DND-41 (cell line): ENCODE measurements at regions not wholly inside any gene's neighbourhood (a gene's known extent, or its start where the extent isn't known, plus 50 kb on each side); places are given as distances from the start of the nearest gene placed in this dataset.

Source experiments
- ATAC-seq: fragments of 200-7000 bp; cut with Tn5 transposase; 3 replicates; pipeline ENCODE4 v1.9.1; 2021; ENCODE audit warnings: low read depth; ENCODE audit not compliant: insufficient read depth
- DNase-seq: peaks from one replicate; pipeline ENCODE4 v3.0.0-alpha.2; 2020
- H2AFZ ChIP-seq: 2 replicates; pipeline ENCODE4 v1.6.0; 2012; ENCODE audit warnings: low read depth, low read length
- H3K27ac ChIP-seq: 2 replicates; pipeline ENCODE4 v1.5.1; 2012; ENCODE audit warnings: low read length, inconsistent platforms
- H3K27me3 ChIP-seq: fragments of 200-600 bp; sonication (generic); 2 replicates; pipeline ENCODE4 v1.6.0; 2012; ENCODE audit warnings: low read length, mild to moderate bottlenecking, inconsistent platforms; ENCODE audit not compliant: insufficient read depth, poor library complexity
- H3K36me3 ChIP-seq: 2 replicates; pipeline ENCODE4 v1.5.1; 2012; ENCODE audit warnings: low read length, inconsistent platforms; ENCODE audit not compliant: insufficient read depth
- H3K4me1 ChIP-seq: 2 replicates; pipeline ENCODE4 v1.5.1; 2012; ENCODE audit warnings: mild to moderate bottlenecking, low read length; ENCODE audit not compliant: insufficient read depth
- H3K4me2 ChIP-seq: 2 replicates; pipeline ENCODE4 v1.6.0; 2012; ENCODE audit warnings: mild to moderate bottlenecking, moderate library complexity, low read length, inconsistent platforms; ENCODE audit not compliant: insufficient read depth
- H3K4me3 ChIP-seq, 2 experiments: fragments of 200-600 bp in 1 of 2; shearing (Covaris generic) in 1 of 2; 2 replicates each; pipeline ENCODE4 v1.5.1; 2012 to 2016; ENCODE audit warnings: inconsistent platforms in 2 of 2, low read length in 2 of 2, mild to moderate bottlenecking in 2 of 2, low read depth in 1 of 2, moderate library complexity in 1 of 2
- H3K79me2 ChIP-seq: 2 replicates; pipeline ENCODE4 v1.6.0; 2012; ENCODE audit warnings: low read length, inconsistent platforms; ENCODE audit not compliant: insufficient read depth
- H3K9ac ChIP-seq: 2 replicates; pipeline ENCODE4 v1.6.0; 2012; ENCODE audit warnings: low read depth, mild to moderate bottlenecking, inconsistent platforms, low read length, moderate library complexity
- H3K9me3 ChIP-seq: 2 replicates; pipeline ENCODE4 v1.5.1; 2012; ENCODE audit warnings: low read length, moderate library complexity, mild to moderate bottlenecking, inconsistent platforms; ENCODE audit not compliant: insufficient read depth, severe bottlenecking
- H4K20me1 ChIP-seq: 2 replicates; pipeline ENCODE4 v1.6.0; 2012; ENCODE audit warnings: low read length; ENCODE audit not compliant: insufficient read depth
- EZH2 ChIP-seq: IDR thresholded peaks from 3 replicates; pipeline ENCODE4 v1.6.1; 2012; ENCODE audit warnings: borderline replicate concordance, low read depth, mild to moderate bottlenecking, moderate library complexity, low read length, inconsistent platforms; ENCODE audit not compliant: severe bottlenecking
- TF ChIP-seq, protein P1 (sequence below): IDR thresholded peaks from 2 replicates; pipeline ENCODE4 v1.5.1; 2012; ENCODE audit warnings: borderline replicate concordance, low read length, moderate library complexity, mild to moderate bottlenecking; ENCODE audit not compliant: poor library complexity, severe bottlenecking; ENCODE audit errors: extremely low read depth

DNA sequence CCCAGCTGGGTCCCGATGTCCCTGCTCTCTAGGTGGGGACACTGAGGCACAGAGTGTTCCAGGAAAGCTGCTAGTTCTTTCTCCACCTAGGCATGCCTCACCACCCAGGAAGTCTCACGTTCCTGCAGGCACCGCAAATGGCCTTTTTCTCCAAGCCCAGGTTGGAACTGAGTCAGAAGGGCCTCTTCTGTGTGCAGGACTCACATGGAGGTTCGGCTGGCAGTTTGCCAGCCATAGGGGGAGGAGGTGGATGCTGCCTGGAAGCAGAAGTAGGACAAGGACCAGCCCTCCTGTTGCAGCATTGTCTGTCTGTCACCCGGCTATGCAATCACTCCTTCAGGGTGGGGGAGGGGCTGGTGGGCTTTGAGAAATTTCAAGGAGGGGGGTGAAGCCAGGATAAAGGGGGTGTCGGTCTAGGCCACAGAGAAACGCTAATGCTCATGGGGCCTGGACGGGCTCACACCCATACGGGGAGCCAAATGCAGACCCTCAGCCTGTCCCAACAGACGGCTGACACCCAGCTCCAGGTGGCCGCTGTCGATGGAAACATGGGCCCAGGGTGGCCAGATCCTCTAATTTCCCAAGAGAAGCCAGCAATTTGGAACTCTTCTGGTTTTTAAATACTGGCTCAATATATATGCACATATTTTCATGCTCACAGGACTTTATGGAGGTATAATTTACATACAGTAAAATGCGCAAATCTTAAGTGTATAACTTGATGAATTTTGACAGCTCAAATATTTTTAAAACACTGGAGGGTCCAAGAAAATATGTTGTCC, 120.5 kb downstream of the PHETA1 start:
- no peaks in the 10 kb centered on the region for H4K20me1 ChIP-seq
- no peak overlapping the region for H3K9ac ChIP-seq
- H2AFZ ChIP-seq, result no peak overlapping the region
- no peak for ATAC-seq
- peaks cover 13% of the 10 kb centered on the region for H3K27me3 ChIP-seq
- no peaks in the 10 kb centered on the region for H3K79me2 ChIP-seq
- TF ChIP-seq EZH2, result no peak
- TF ChIP-seq, protein P1, sequence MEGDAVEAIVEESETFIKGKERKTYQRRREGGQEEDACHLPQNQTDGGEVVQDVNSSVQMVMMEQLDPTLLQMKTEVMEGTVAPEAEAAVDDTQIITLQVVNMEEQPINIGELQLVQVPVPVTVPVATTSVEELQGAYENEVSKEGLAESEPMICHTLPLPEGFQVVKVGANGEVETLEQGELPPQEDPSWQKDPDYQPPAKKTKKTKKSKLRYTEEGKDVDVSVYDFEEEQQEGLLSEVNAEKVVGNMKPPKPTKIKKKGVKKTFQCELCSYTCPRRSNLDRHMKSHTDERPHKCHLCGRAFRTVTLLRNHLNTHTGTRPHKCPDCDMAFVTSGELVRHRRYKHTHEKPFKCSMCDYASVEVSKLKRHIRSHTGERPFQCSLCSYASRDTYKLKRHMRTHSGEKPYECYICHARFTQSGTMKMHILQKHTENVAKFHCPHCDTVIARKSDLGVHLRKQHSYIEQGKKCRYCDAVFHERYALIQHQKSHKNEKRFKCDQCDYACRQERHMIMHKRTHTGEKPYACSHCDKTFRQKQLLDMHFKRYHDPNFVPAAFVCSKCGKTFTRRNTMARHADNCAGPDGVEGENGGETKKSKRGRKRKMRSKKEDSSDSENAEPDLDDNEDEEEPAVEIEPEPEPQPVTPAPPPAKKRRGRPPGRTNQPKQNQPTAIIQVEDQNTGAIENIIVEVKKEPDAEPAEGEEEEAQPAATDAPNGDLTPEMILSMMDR, result no peak
- H3K4me2 ChIP-seq, result no peak overlapping the region
- H3K4me1 ChIP-seq, result no peaks in the 10 kb centered on the region
- no peaks in the 10 kb centered on the region for H3K36me3 ChIP-seq
- H3K4me3 ChIP-seq, result no peak overlapping the region
- no peaks in the 10 kb centered on the region for H3K9me3 ChIP-seq
- no peak overlapping the region for H3K27ac ChIP-seq
- DNase-seq, result no peak

DNA sequence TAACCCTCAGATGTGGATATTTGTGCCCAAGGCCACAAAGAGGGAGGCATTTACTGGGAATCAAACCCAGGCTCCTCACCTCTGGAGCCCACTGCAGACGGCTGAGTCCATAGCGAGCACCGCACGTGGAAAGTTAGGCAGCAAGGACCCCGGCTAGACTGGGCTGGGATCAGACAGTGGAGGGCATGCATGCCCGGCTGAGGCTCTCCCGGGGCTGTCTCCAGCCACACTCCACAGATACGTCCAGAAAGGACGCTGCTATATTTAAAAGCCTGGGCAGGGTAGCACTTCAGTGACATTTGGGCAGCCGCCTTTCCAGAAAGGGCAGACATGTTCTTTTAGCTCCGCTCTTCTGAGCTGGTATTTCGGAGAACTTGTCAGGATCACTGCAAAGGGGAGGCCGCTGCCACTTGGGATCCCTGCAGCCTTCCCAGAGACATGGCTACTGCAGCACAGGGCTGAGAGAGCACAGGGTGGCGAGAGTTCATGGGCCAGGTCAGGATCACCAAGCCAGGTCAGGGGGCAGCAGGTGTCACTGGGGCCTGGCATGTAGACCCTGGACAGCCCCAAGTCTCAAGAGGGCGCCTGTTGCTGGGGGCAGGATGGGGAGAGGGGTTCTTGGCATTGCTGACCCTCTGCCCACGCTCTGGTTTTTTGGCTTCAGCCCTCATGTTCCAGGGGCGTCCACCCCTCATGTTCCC, 121.7 kb downstream of the PHETA1 start:
- Histone ChIP-seq H2AFZ (no peak overlapping the region), H3K27ac (no peak overlapping the region), H3K9me3 (no peaks in the 10 kb centered on the region), H3K4me2 (no peak overlapping the region), H3K4me1 (no peaks in the 10 kb centered on the region), H3K9ac (no peak overlapping the region), H3K79me2 (no peaks in the 10 kb centered on the region), H4K20me1 (no peaks in the 10 kb centered on the region), H3K36me3 (no peaks in the 10 kb centered on the region), H3K4me3 (no peak overlapping the region), H3K27me3 (peaks cover 9% of the 10 kb centered on the region)
- ATAC-seq, result no peak
- no peak for TF ChIP-seq EZH2
- TF ChIP-seq, protein P1, result no peak
- no peak for DNase-seq

DNA sequence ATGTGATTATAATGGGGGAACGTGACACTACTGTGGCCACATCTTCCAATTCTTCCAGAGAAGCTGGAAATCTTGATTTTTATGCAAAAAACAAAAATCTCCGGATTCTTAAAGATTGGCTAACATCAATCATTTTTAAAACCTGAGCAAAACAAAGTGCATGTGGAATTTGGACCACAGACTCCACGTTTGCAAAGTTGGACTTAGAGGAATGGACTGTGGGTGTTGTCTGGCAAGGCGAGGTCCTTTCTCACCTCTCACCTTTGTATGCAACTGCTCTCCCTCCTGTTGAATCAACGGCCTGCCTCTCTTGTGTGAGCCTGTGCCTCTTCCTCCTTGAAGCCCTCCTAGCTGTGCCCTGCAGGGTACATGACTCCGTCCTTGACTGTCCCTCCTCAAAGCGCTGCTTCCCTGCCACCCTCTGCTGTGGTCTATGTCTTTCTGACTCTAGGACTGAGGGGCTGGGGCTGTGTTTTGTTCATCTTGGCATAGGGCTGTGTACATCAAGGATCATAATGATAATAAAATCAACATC, 122.4 kb downstream of the PHETA1 start:
- no peaks in the 10 kb centered on the region for H3K9me3 ChIP-seq
- ATAC-seq (no peak), DNase-seq (no peak)
- H3K4me3 ChIP-seq, result no peak overlapping the region
- H3K27ac ChIP-seq, result no peak overlapping the region
- peaks cover 8% of the 10 kb centered on the region for H3K27me3 ChIP-seq
- H3K36me3 ChIP-seq, result no peaks in the 10 kb centered on the region
- no peak for TF ChIP-seq EZH2
- TF ChIP-seq, protein P1, result no peak
- no peak overlapping the region for H2AFZ ChIP-seq
- H3K9ac ChIP-seq, result no peak overlapping the region
- no peaks in the 10 kb centered on the region for H3K4me1 ChIP-seq
- no peaks in the 10 kb centered on the region for H3K79me2 ChIP-seq
- H3K4me2 ChIP-seq, result no peak overlapping the region
- H4K20me1 ChIP-seq, result no peaks in the 10 kb centered on the region
